Activated CD4-positive, alpha-beta memory T cell treated with anti-CD3 and anti-CD28 coated beads for 36 hours (primary cell): ENCODE measurements at regions not wholly inside any gene's neighbourhood (a gene's known extent, or its start where the extent isn't known, plus 50 kb on each side); places are given as distances from the start of the nearest gene placed in this dataset.

Experiments used
- CTCF ChIA-PET: fragments of 350-600 bp; sonication (Branson Sonifier 250); formaldehyde crosslinking; loops from one replicate; lab custom pipeline; 2021; ENCODE audit warnings: antibody characterized with exemption, inconsistent platforms; lab: Charles Lee
- POLR2A ChIA-PET: fragments of 350-600 bp; sonication (Branson Sonifier 250); formaldehyde crosslinking; loops from one replicate; lab custom pipeline; 2021; ENCODE audit warnings: antibody characterized with exemption; lab: Charles Lee
- DNase-seq: peaks from one replicate; pipeline ENCODE4 v3.0.0-alpha.2; 2020
- H3K27ac Mint-ChIP-seq: one replicate; pipeline ENCODE4 v1.8.0; 2021; ENCODE audit warnings: mixed read lengths
- H3K27me3 Mint-ChIP-seq: one replicate; pipeline ENCODE4 v1.8.0; 2021; ENCODE audit warnings: mixed read lengths
- H3K36me3 Mint-ChIP-seq: one replicate; pipeline ENCODE4 v1.8.0; 2021; ENCODE audit warnings: mixed read lengths
- H3K4me1 Mint-ChIP-seq: one replicate; pipeline ENCODE4 v1.8.0; 2021; ENCODE audit warnings: low read depth, mixed read lengths
- H3K4me3 Mint-ChIP-seq: one replicate; pipeline ENCODE4 v1.8.0; 2021; ENCODE audit warnings: mild to moderate bottlenecking, mixed read lengths
- H3K9me3 Mint-ChIP-seq: one replicate; pipeline ENCODE4 v1.8.0; 2021; ENCODE audit warnings: mixed read lengths
- intact Hi-C: fragments of 100-400 bp; cut with micrococcal nuclease; formaldehyde crosslinking; loops from one replicate; pipeline ENCODE4 v1.15.1; 2023

- DNase-seq = no peak
- Mint-ChIP-seq H3K27ac (no peak overlapping the region), H3K9me3 (peaks cover 5% of the 10 kb centered on the region), H3K4me1 (peaks cover 21% of the 10 kb centered on the region), H3K36me3 (no peaks in the 10 kb centered on the region), H3K27me3 (no peaks in the 10 kb centered on the region), H3K4me3 (no peak overlapping the region)
- POLR2A ChIA-PET = no interaction called here
- CTCF ChIA-PET = interaction anchor here (1.0 kb wide), 1 partner anchor 26 kb away, joined by 3 read pairs; no protein-coding TSS in a partner anchor
- intact Hi-C loops = no loop called here
Measured at GRCh38 chr10:3511483-3511882, 273.5 kb downstream of the KLF6 start.

DNA sequence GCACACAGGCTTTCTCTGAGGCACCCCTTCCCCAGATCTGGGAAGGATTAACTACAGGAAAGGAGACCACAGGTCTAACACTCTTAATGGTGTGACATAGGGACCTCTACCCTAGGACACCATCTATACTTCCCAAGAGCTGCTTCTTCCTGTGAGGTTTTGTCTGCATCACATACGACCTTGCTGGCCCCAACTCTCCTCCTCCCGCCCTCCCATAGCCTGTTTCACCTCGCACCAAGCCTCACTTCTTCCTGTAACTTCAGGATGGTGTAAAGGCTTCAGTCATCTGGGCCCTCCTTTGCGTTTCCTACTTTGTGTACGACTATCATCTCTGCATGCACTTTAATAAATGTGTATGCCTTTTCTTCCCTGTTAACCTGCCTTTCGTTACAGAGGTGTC, 274.3 kb downstream of the KLF6 start:
- Mint-ChIP-seq H3K9me3 (peaks cover 5% of the 10 kb centered on the region), H3K36me3 (no peaks in the 10 kb centered on the region), H3K27me3 (no peaks in the 10 kb centered on the region), H3K27ac (no peak overlapping the region), H3K4me3 (no peak overlapping the region), H3K4me1 (peaks cover 16% of the 10 kb centered on the region)
- peak; percentile 48 for DNase-seq
- ChIA-PET POLR2A (no interaction called here), CTCF (no interaction called here)
- intact Hi-C loops = no loop called here

- Mint-ChIP-seq H3K4me3 (no peak overlapping the region), H3K27me3 (no peaks in the 10 kb centered on the region), H3K27ac (no peak overlapping the region), H3K9me3 (peaks cover 5% of the 10 kb centered on the region), H3K36me3 (no peaks in the 10 kb centered on the region), H3K4me1 (peaks cover 16% of the 10 kb centered on the region)
- ChIA-PET POLR2A (no interaction called here), CTCF (no interaction called here)
- intact Hi-C loops = no loop called here
- DNase-seq = no peak
Measured at GRCh38 chr10:3509355-3509754, 275.7 kb downstream of the KLF6 start.

GRCh38 chr10:3503299-3503698, 281.7 kb downstream of the KLF6 start:
- H3K36me3 Mint-ChIP-seq = no peaks in the 10 kb centered on the region
- H3K27me3 Mint-ChIP-seq = no peaks in the 10 kb centered on the region
- H3K4me1 Mint-ChIP-seq = peaks cover 3% of the 10 kb centered on the region
- CTCF ChIA-PET = no interaction called here
- intact Hi-C loops = no loop called here
- no peak for DNase-seq
- H3K27ac Mint-ChIP-seq = no peak overlapping the region
- H3K4me3 Mint-ChIP-seq = no peak overlapping the region
- POLR2A ChIA-PET = no interaction called here
- no peaks in the 10 kb centered on the region for H3K9me3 Mint-ChIP-seq

- ChIA-PET POLR2A (no interaction called here), CTCF (no interaction called here)
- Mint-ChIP-seq H3K27ac (no peak overlapping the region), H3K4me1 (peaks cover 3% of the 10 kb centered on the region), H3K9me3 (no peaks in the 10 kb centered on the region), H3K36me3 (no peaks in the 10 kb centered on the region), H3K27me3 (no peaks in the 10 kb centered on the region), H3K4me3 (no peak overlapping the region)
- DNase-seq = no peak
- intact Hi-C loops = no loop called here
Measured at GRCh38 chr10:3502673-3503072, 282.3 kb downstream of the KLF6 start.

- Mint-ChIP-seq H3K27ac (no peak overlapping the region), H3K4me3 (no peak overlapping the region), H3K9me3 (no peaks in the 10 kb centered on the region), H3K4me1 (no peaks in the 10 kb centered on the region), H3K36me3 (no peaks in the 10 kb centered on the region), H3K27me3 (peaks cover 11% of the 10 kb centered on the region)
- intact Hi-C loops = no loop called here
- no peak for DNase-seq
- CTCF ChIA-PET = interaction anchor here (0.7 kb wide), 1 partner anchor 121 kb away, joined by 5 read pairs; no protein-coding TSS in a partner anchor
- POLR2A ChIA-PET = no interaction called here
Measured at GRCh38 chr10:3500408-3500856, 284.6 kb downstream of the KLF6 start.

- CTCF ChIA-PET = no interaction called here
- H3K27me3 Mint-ChIP-seq = peaks cover 16% of the 10 kb centered on the region
- H3K9me3 Mint-ChIP-seq = no peaks in the 10 kb centered on the region
- POLR2A ChIA-PET = no interaction called here
- H3K4me1 Mint-ChIP-seq = no peaks in the 10 kb centered on the region
- H3K27ac Mint-ChIP-seq = no peak overlapping the region
- H3K4me3 Mint-ChIP-seq = no peak overlapping the region
- no peak for DNase-seq
- H3K36me3 Mint-ChIP-seq = no peaks in the 10 kb centered on the region
- intact Hi-C loops = no loop called here
Measured at GRCh38 chr10:3499120-3499519, 285.9 kb downstream of the KLF6 start.

GRCh38 chr10:3497581-3497980, 287.4 kb downstream of the KLF6 start:
- intact Hi-C loops = no loop called here
- CTCF ChIA-PET = no interaction called here
- no peak for DNase-seq
- Mint-ChIP-seq H3K4me1 (no peaks in the 10 kb centered on the region), H3K27me3 (peaks cover 19% of the 10 kb centered on the region), H3K9me3 (no peaks in the 10 kb centered on the region), H3K36me3 (no peaks in the 10 kb centered on the region), H3K4me3 (no peak overlapping the region), H3K27ac (no peak overlapping the region)
- POLR2A ChIA-PET = no interaction called here

DNA sequence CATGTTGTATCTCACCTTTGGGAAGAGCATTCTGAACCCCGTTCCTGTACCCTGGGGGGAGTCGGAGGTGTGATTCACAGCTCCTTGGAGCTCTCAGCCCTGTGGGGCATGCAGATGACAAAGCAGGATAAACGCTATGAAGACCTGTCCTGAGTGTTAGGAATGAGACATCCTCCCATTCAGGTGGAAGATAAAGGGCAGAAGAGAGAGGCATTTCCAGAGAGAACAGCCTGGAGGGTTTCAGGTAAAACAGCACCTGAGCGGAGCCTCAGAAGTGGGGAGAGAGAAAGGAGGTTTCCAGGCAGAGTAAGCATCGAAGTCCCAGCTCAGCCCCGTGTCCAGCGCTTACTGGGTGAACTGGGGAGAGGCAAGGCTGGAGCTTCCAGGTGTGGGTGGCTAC, 288.9 kb downstream of the KLF6 start:
- Mint-ChIP-seq H3K27me3 (peaks cover 19% of the 10 kb centered on the region), H3K4me3 (no peak overlapping the region), H3K4me1 (no peaks in the 10 kb centered on the region), H3K36me3 (no peaks in the 10 kb centered on the region), H3K27ac (no peak overlapping the region), H3K9me3 (no peaks in the 10 kb centered on the region)
- ChIA-PET CTCF (interaction anchor here (0.8 kb wide), 1 partner anchor 1161 kb away, joined by 3 read pairs; no protein-coding TSS in a partner anchor), POLR2A (no interaction called here)
- no peak for DNase-seq
- intact Hi-C loops = no loop called here

DNA sequence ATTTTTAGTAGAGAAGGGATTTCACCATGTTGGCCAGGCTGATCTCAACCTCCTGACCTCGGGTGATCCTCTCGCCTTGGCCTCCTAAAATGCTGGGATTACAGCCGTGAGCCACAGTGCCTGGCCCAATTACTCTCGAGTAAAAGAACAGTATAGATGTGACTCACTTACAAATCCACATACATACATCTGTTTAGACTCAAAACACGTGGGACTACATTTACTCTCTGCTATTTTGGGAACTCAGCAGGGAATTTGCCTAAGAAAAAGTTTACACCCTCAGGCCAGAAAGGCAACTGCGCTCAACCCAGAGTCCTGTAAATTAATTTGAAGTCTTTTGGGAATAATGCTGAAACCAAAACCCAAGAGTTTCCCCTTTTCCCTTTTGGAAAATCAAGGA, 289.7 kb downstream of the KLF6 start:
- Mint-ChIP-seq H3K9me3 (no peaks in the 10 kb centered on the region), H3K4me3 (no peak overlapping the region), H3K36me3 (no peaks in the 10 kb centered on the region), H3K4me1 (no peaks in the 10 kb centered on the region), H3K27me3 (peaks cover 19% of the 10 kb centered on the region), H3K27ac (no peak overlapping the region)
- intact Hi-C loops = no loop called here
- ChIA-PET POLR2A (no interaction called here), CTCF (no interaction called here)
- no peak for DNase-seq

GRCh38 chr10:3494838-3495230, 290.2 kb downstream of the KLF6 start:
- H3K4me1 Mint-ChIP-seq = no peaks in the 10 kb centered on the region
- peaks cover 3% of the 10 kb centered on the region for H3K9me3 Mint-ChIP-seq
- H3K27ac Mint-ChIP-seq = no peak overlapping the region
- ChIA-PET POLR2A (no interaction called here), CTCF (no interaction called here)
- peaks cover 19% of the 10 kb centered on the region for H3K27me3 Mint-ChIP-seq
- no peak overlapping the region for H3K4me3 Mint-ChIP-seq
- no peak for DNase-seq
- intact Hi-C loops = no loop called here
- no peaks in the 10 kb centered on the region for H3K36me3 Mint-ChIP-seq

DNA sequence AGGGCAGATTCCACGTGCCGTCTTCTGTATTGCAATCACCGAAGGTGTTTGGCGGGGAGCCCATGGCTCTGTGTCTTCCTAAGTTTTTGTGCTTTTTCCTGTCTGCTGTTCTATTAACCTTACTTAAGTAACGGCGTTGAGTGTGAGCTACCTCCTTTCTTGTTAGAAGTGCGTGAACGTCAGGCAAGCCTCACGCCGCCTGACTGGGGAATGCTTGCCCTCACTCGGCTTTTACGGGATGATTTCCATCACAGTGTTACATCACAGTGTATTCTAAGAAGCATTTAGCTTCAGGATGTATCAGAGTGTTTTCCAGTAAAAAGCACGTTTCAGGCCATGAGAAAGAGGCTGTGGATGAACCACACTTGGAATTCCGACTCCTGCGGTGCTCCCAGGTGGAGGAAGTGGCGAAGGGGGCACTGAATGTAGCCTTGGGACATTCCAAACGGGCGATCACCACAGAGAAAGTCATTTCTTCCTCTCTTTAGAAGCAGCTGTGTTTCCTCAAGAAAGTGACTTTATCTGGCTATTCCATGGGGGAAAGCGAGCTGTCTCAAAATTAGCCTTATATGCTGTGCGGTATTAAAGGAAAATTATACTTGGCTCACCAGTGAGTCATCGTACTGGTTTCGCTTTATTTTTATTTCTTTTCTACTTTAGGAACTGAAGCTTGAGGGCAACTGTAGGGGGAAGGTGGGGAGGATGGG, 290.7 kb downstream of the KLF6 start:
- Mint-ChIP-seq H3K4me3 (no peak overlapping the region), H3K4me1 (no peaks in the 10 kb centered on the region), H3K9me3 (peaks cover 7% of the 10 kb centered on the region), H3K27ac (no peak overlapping the region), H3K27me3 (peaks cover 19% of the 10 kb centered on the region), H3K36me3 (no peaks in the 10 kb centered on the region)
- CTCF ChIA-PET = no interaction called here
- DNase-seq = no peak
- intact Hi-C loops = no loop called here
- POLR2A ChIA-PET = no interaction called here

DNA sequence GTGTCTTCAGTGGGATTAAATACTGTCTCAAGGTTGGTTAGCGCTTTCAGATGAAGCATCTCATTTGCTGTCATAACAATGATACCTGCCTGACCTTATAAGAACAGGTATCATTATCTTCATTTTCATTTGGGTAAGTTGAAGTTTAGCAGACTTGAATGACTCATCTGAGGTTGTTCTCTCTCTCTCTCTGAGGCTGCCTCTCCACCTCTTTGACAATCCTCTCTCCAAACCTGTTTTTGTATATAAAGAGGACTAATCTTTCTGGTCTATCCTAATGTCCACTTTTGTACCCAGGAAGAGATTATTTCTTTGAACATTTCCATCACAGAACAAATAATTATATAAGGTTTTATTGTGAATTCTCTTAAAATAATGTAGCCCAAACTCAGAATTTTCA, 291.4 kb downstream of the KLF6 start:
- peaks cover 19% of the 10 kb centered on the region for H3K27me3 Mint-ChIP-seq

More for the DNA sequence above, 291.4 kb downstream of the KLF6 start:
- DNase-seq = no peak
- no peaks in the 10 kb centered on the region for H3K36me3 Mint-ChIP-seq
- intact Hi-C loops = no loop called here
- no peaks in the 10 kb centered on the region for H3K4me1 Mint-ChIP-seq
- H3K9me3 Mint-ChIP-seq = peaks cover 13% of the 10 kb centered on the region
- no peak overlapping the region for H3K4me3 Mint-ChIP-seq
- H3K27ac Mint-ChIP-seq = no peak overlapping the region
- CTCF ChIA-PET = no interaction called here
- POLR2A ChIA-PET = no interaction called here
